Suprapubic skin (tissue), 4 donors: ENCODE measurements at regions not wholly inside any gene's neighbourhood (a gene's known extent, or its start where the extent isn't known, plus 50 kb on each side); places are given as distances from the start of the nearest gene placed in this dataset.
A peak's percentile ranks its signal among the peaks of the same experiment; 100 is the strongest.

Experiments
- DNase-seq, 2 donors: peaks; one replicate each; pipeline ENCODE4 v3.0.0-alpha.2; 2019; ENCODE audit warnings: low spot score in 2 of 2
- H3K27ac ChIP-seq: fragments of 200-600 bp; sonication (generic); one replicate; pipeline ENCODE4 v1.5.1; 2019
- H3K27me3 ChIP-seq: fragments of 200-600 bp; sonication (generic); one replicate; pipeline ENCODE4 v1.5.1; 2019
- H3K36me3 ChIP-seq: fragments of 200-600 bp; sonication (generic); one replicate; pipeline ENCODE4 v1.5.1; 2019
- H3K4me1 ChIP-seq: fragments of 200-600 bp; sonication (generic); one replicate; pipeline ENCODE4 v1.5.1; 2019
- H3K4me3 ChIP-seq: fragments of 200-600 bp; sonication (generic); one replicate; pipeline ENCODE4 v1.5.1; 2019; ENCODE audit warnings: mild to moderate bottlenecking
- H3K9me3 ChIP-seq: fragments of 200-600 bp; sonication (generic); one replicate; pipeline ENCODE4 v1.5.1; 2019
- EP300 ChIP-seq: sonication (generic); formaldehyde crosslinking; IDR thresholded peaks from one replicate; pipeline ENCODE4 v1.6.1; 2017; ENCODE audit warnings: antibody characterized with exemption
- POLR2A ChIP-seq, 2 donors: fragments of 450-650 bp; IDR thresholded peaks; one replicate each; pipeline ENCODE4 v1.6.1; 2017; ENCODE audit warnings: antibody characterized with exemption in 2 of 2, mild to moderate bottlenecking in 2 of 2, moderate library complexity in 2 of 2
- POLR2AphosphoS5 ChIP-seq, 3 donors: sonication (generic); formaldehyde crosslinking; IDR thresholded peaks; one replicate each; pipeline ENCODE4 v1.6.1; 2017; ENCODE audit warnings: antibody characterized with exemption in 3 of 3
- WGBS: methylation state at CpG from one replicate; pipeline ENCODE4 v1.1.5; 2018; 5-methylcytosine and 5-hydroxymethylcytosine counted together
- TF ChIP-seq, protein P1 (sequence below), 2 donors: fragments of 200-600 bp in 1 of 2; fragments of 450-650 bp in 1 of 2; sonication (generic) in 1 of 2; IDR thresholded peaks; one replicate each; pipeline ENCODE4 v1.5.1; 2016 to 2019; ENCODE audit warnings: antibody characterized with exemption in 2 of 2, mild to moderate bottlenecking in 1 of 2, moderate library complexity in 1 of 2

GRCh38 chr14:54209511-54210250 lies 187.1 kb upstream of the CDKN3 start:
- Histone ChIP-seq H3K36me3 (no peaks in the 10 kb centered on the region), H3K4me1 (no peaks in the 10 kb centered on the region), H3K27ac (no peak overlapping the region), H3K27me3 (no peaks in the 10 kb centered on the region), H3K4me3 (no peak overlapping the region), H3K9me3 (no peaks in the 10 kb centered on the region)
- DNase-seq = no peak
- WGBS = 78% methylated on average over 4 of the region's 4 CpGs
- TF ChIP-seq EP300 (no peak), POLR2A (IDR thresholded peaks at IDR 0.05) (no peak), POLR2AphosphoS5 (IDR thresholded peaks at IDR 0.05) (no peak)
- TF ChIP-seq, protein P1, sequence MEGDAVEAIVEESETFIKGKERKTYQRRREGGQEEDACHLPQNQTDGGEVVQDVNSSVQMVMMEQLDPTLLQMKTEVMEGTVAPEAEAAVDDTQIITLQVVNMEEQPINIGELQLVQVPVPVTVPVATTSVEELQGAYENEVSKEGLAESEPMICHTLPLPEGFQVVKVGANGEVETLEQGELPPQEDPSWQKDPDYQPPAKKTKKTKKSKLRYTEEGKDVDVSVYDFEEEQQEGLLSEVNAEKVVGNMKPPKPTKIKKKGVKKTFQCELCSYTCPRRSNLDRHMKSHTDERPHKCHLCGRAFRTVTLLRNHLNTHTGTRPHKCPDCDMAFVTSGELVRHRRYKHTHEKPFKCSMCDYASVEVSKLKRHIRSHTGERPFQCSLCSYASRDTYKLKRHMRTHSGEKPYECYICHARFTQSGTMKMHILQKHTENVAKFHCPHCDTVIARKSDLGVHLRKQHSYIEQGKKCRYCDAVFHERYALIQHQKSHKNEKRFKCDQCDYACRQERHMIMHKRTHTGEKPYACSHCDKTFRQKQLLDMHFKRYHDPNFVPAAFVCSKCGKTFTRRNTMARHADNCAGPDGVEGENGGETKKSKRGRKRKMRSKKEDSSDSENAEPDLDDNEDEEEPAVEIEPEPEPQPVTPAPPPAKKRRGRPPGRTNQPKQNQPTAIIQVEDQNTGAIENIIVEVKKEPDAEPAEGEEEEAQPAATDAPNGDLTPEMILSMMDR (IDR thresholded peaks at IDR 0.05) = no peak

DNA sequence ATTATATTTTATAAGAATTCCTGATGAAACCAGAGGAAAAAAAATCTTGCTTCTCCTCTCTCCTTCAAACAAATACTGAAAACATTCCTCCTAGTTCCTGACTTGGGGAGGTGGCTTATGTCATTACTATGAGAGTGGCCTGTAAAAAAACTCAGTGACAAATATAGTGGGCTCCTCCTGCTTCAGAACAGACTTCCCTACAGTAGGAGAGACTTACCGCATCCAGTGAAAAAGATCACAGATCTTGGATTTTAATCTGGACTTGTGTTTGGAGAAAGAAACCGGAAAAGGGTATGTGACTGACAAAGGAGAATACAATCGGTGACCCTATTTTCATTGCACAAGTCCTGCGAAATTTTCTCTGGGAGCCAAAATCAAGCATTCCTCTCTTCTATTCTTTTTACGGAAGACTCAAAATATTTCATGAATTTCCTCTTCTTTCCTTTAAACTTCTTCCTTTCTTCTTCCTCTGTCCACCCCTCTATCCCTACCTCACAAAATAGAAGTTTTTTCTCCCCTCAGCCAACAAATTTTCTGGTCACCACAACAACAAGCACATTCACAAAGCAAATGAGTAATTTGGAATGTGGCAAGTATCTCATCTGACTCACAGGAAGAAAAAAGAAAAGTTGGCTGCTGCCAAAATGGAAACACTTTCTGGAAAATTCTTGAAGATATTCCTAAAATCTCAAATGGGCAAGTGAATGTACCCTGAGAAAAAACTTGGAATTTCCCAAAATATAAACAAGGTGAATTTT lies 185.1 kb upstream of the CDKN3 start:
- Histone ChIP-seq H3K36me3 (no peaks in the 10 kb centered on the region), H3K4me1 (no peaks in the 10 kb centered on the region), H3K9me3 (no peaks in the 10 kb centered on the region), H3K27me3 (no peaks in the 10 kb centered on the region), H3K4me3 (no peak overlapping the region), H3K27ac (peak overlapping the region; percentile 65)
- 69% methylated on average over 5 of the region's 5 CpGs for WGBS
- TF ChIP-seq POLR2AphosphoS5 (IDR thresholded peaks at IDR 0.05) = no peak
- TF ChIP-seq POLR2A (IDR thresholded peaks at IDR 0.05) = no peak
- no peak for TF ChIP-seq EP300
- TF ChIP-seq, protein P1 (IDR thresholded peaks at IDR 0.05) = no peak
- no peak for DNase-seq

GRCh38 chr14:54213536-54213935 lies 183.3 kb upstream of the CDKN3 start:
- Histone ChIP-seq H3K9me3 (no peaks in the 10 kb centered on the region), H3K27me3 (peaks cover under 1% of the 10 kb centered on the region), H3K36me3 (no peaks in the 10 kb centered on the region), H3K4me3 (no peak overlapping the region), H3K4me1 (no peaks in the 10 kb centered on the region), H3K27ac (no peak overlapping the region)
- 83% methylated on average over 1 of the region's 1 CpG for WGBS
- TF ChIP-seq POLR2AphosphoS5 (IDR thresholded peaks at IDR 0.05) (no peak), EP300 (no peak), POLR2A (IDR thresholded peaks at IDR 0.05) (no peak)
- TF ChIP-seq, protein P1 (IDR thresholded peaks at IDR 0.05) = no peak
- no peak for DNase-seq

GRCh38 chr14:54216827-54217226 lies 180.0 kb upstream of the CDKN3 start:
- 71% methylated on average over 3 of the region's 3 CpGs for WGBS
- DNase-seq = no peak
- peaks cover 17% of the 10 kb centered on the region for H3K4me1 ChIP-seq
- no peaks in the 10 kb centered on the region for H3K9me3 ChIP-seq
- TF ChIP-seq POLR2AphosphoS5 (IDR thresholded peaks at IDR 0.05) (no peak), EP300 (no peak), POLR2A (IDR thresholded peaks at IDR 0.05) (no peak)
- TF ChIP-seq, protein P1 (IDR thresholded peaks at IDR 0.05) = no peak
- no peak overlapping the region for H3K27ac ChIP-seq
- H3K36me3 ChIP-seq = no peaks in the 10 kb centered on the region
- H3K27me3 ChIP-seq = peaks cover 24% of the 10 kb centered on the region
- no peak overlapping the region for H3K4me3 ChIP-seq
